ENCODE measurements at regions not wholly inside any gene's neighbourhood (a gene's known extent, or its start where the extent isn't known, plus 50 kb on each side); places are given as distances from the start of the nearest gene placed in this dataset.

DNA sequence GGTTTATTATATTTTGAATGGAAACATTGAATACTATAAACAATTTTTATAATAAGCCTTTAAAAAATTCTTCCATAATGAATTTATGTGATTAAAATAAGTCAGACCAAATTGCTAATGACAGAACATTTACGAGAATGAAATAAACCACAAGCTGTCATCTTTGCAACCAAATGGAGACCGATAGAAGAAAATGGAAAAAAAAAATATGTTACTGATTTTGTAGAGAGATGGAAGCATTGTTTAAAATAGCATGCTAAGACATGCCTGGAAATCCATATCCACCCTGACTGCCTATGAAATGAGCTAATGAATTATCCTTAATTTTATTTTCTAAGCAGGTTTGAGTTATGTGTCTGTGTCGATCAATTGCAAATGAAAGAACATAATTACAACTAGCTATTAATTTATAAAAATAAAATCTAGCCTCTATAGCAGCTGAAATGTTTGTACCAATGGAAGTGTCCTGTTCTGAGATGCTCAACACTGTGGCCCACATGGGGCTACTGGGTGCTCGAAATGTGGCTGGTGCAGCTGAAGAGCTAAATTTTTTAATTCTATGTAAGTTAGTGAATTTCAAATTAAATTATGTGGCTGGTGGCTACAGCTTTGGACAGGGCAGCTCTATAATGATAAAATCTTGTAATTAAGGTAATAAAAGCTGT, 832.8 kb downstream of the RNF144A start:
- H3K4me3 ChIP-seq: no peak overlapping the region
- TF ChIP-seq POLR2A (IDR thresholded peaks at IDR 0.05): no peak
- TF ChIP-seq, protein P1, sequence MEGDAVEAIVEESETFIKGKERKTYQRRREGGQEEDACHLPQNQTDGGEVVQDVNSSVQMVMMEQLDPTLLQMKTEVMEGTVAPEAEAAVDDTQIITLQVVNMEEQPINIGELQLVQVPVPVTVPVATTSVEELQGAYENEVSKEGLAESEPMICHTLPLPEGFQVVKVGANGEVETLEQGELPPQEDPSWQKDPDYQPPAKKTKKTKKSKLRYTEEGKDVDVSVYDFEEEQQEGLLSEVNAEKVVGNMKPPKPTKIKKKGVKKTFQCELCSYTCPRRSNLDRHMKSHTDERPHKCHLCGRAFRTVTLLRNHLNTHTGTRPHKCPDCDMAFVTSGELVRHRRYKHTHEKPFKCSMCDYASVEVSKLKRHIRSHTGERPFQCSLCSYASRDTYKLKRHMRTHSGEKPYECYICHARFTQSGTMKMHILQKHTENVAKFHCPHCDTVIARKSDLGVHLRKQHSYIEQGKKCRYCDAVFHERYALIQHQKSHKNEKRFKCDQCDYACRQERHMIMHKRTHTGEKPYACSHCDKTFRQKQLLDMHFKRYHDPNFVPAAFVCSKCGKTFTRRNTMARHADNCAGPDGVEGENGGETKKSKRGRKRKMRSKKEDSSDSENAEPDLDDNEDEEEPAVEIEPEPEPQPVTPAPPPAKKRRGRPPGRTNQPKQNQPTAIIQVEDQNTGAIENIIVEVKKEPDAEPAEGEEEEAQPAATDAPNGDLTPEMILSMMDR (IDR thresholded peaks at IDR 0.05): no peak
- DNase-seq: no peak
- H3K4me1 ChIP-seq: no peaks in the 10 kb centered on the region
- no peaks in the 10 kb centered on the region for H3K9me3 ChIP-seq
- no peak overlapping the region for H3K27ac ChIP-seq
- no peaks in the 10 kb centered on the region for H3K36me3 ChIP-seq
- no peaks in the 10 kb centered on the region for H3K27me3 ChIP-seq
- intact Hi-C loops (cut with DNase I; ENCODE audit: low total_unique reads): no loop called here

GRCh38 chr2:7752291-7752690, 835.1 kb downstream of the RNF144A start:
- Histone ChIP-seq H3K27me3 (no peaks in the 10 kb centered on the region), H3K36me3 (no peaks in the 10 kb centered on the region), H3K27ac (no peak overlapping the region), H3K9me3 (no peaks in the 10 kb centered on the region), H3K4me1 (no peaks in the 10 kb centered on the region), H3K4me3 (no peak overlapping the region)
- intact Hi-C loops (cut with DNase I; ENCODE audit: low total_unique reads): no loop called here
- DNase-seq: no peak
- TF ChIP-seq POLR2A (IDR thresholded peaks at IDR 0.05): no peak
- TF ChIP-seq, protein P1 (IDR thresholded peaks at IDR 0.05): no peak

GRCh38 chr2:7753777-7754176, 836.6 kb downstream of the RNF144A start:
- Histone ChIP-seq H3K9me3 (peaks cover 0 to 4% of the 10 kb centered on the region in 2 donors), H3K4me3 (no peak overlapping the region), H3K36me3 (no peaks in the 10 kb centered on the region), H3K27ac (no peak overlapping the region), H3K27me3 (no peaks in the 10 kb centered on the region), H3K4me1 (no peaks in the 10 kb centered on the region)
- TF ChIP-seq, protein P1 (IDR thresholded peaks at IDR 0.05): no peak
- no peak for TF ChIP-seq POLR2A (IDR thresholded peaks at IDR 0.05)
- no peak for DNase-seq
- intact Hi-C loops (cut with DNase I; ENCODE audit: low total_unique reads): no loop called here

GRCh38 chr2:7755879-7756278, 838.7 kb downstream of the RNF144A start:
- intact Hi-C loops (cut with DNase I; ENCODE audit: low total_unique reads): no loop called here
- no peak for DNase-seq
- no peak overlapping the region for H3K27ac ChIP-seq
- H3K9me3 ChIP-seq: peaks cover 0 to 6% of the 10 kb centered on the region in 2 donors
- no peaks in the 10 kb centered on the region for H3K27me3 ChIP-seq
- TF ChIP-seq, protein P1 (IDR thresholded peaks at IDR 0.05): no peak
- no peak for TF ChIP-seq POLR2A (IDR thresholded peaks at IDR 0.05)
- H3K4me1 ChIP-seq: no peaks in the 10 kb centered on the region
- no peak overlapping the region for H3K4me3 ChIP-seq
- H3K36me3 ChIP-seq: no peaks in the 10 kb centered on the region

DNA sequence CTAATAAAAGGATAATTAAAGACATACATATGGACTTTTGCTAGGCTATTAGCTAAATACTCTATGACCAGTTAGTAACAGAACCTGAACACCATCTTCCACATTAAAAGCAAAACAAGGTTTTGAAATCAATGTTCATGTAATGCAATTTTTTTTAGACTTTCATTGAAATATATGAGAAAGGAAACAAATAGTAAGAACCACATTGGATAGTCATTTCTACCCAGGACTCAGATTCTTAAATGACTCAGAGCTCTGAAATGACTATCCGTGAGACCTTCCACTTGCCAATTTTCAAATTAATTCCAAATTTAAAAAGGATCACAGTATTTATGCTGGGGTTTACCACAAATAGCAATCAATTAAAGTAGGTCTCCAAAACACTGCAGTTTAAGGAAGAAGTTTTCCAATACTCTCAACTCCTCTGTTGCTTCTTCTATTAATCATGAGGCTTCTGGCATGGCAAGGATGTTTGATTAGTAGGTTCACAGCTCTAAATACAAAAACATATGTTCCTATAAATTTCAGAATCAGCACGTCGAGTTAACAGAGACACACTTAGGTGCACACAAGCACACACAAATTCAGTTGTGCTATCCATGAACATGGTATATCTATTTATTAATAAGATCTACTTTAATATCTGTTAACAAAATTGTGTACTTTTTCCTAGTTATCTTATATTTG, 841.0 kb downstream of the RNF144A start:
- TF ChIP-seq, protein P1 (IDR thresholded peaks at IDR 0.05): no peak
- no peak for TF ChIP-seq POLR2A (IDR thresholded peaks at IDR 0.05)
- H3K27ac ChIP-seq: no peak overlapping the region
- no peak overlapping the region for H3K4me3 ChIP-seq
- intact Hi-C loops (cut with DNase I; ENCODE audit: low total_unique reads): no loop called here
- peaks cover 0 to 6% of the 10 kb centered on the region in 2 donors for H3K9me3 ChIP-seq
- H3K36me3 ChIP-seq: peaks cover 0 to 3% of the 10 kb centered on the region in 2 donors
- DNase-seq: no peak
- H3K4me1 ChIP-seq: no peaks in the 10 kb centered on the region
- no peaks in the 10 kb centered on the region for H3K27me3 ChIP-seq
